Vagina (tissue), 2 donors: ENCODE measurements at regions not wholly inside any gene's neighbourhood (a gene's known extent, or its start where the extent isn't known, plus 50 kb on each side); places are given as distances from the start of the nearest gene placed in this dataset.

ENCODE experiments used
- CTCF ChIP-seq, 3 experiments: fragments of 450-650 bp in 2 of 3; fragments of 200-600 bp in 1 of 3; sonication (generic) in 1 of 3; IDR thresholded peaks; one replicate each; pipeline ENCODE4 v1.5.1; 2017 to 2019; ENCODE audit warnings: antibody characterized with exemption in 3 of 3, mild to moderate bottlenecking in 2 of 3, moderate library complexity in 2 of 3
- POLR2A ChIP-seq, 2 donors: fragments of 450-650 bp; IDR thresholded peaks; one replicate each; pipeline ENCODE4 v1.6.1; 2017; ENCODE audit warnings: antibody characterized with exemption in 2 of 2, mild to moderate bottlenecking in 2 of 2, moderate library complexity in 2 of 2

GRCh38 chr1:195462646-195463045 lies 1145.6 kb downstream of the KCNT2 start:
- TF ChIP-seq POLR2A (IDR thresholded peaks at IDR 0.05) (no peak), CTCF (IDR thresholded peaks at IDR 0.05) (no peak)
